Left lung (tissue), 4 donors: ENCODE measurements at regions not wholly inside any gene's neighbourhood (a gene's known extent, or its start where the extent isn't known, plus 50 kb on each side); places are given as distances from the start of the nearest gene placed in this dataset.

ENCODE experiments used
- ATAC-seq: fragments of 200-7000 bp; cut with Tn5 transposase; one replicate; pipeline ENCODE4 v1.9.1; 2020; ENCODE audit warnings: moderate library complexity
- DNase-seq, 4 donors: peaks; one replicate each; pipeline ENCODE4 v3.0.0-alpha.2; 2013 to 2020
- H3K27ac ChIP-seq, 2 donors: fragments of 200-600 bp; sonication (generic) in 1 of 2; one replicate each; pipeline versions ENCODE4 v1.5.0 to v1.8.0; 2020 to 2021
- H3K27me3 ChIP-seq, 2 donors: fragments of 200-600 bp; sonication (generic) in 1 of 2; one replicate each; pipeline versions ENCODE4 v1.5.0 to v1.8.0; 2020 to 2021
- H3K36me3 ChIP-seq, 2 donors: fragments of 200-600 bp; sonication (generic) in 1 of 2; one replicate each; pipeline versions ENCODE4 v1.5.0 to v1.8.0; 2020 to 2021
- H3K4me1 ChIP-seq, 2 donors: fragments of 200-600 bp; one replicate each; pipeline ENCODE4 v1.8.0; 2021
- H3K4me3 ChIP-seq, 2 donors: fragments of 200-600 bp; sonication (generic) in 1 of 2; one replicate each; pipeline versions ENCODE4 v1.5.0 to v1.8.0; 2020 to 2021; ENCODE audit warnings: mild to moderate bottlenecking in 1 of 2
- H3K9me3 ChIP-seq, 2 donors: fragments of 200-600 bp; sonication (generic) in 1 of 2; one replicate each; pipeline versions ENCODE4 v1.5.0 to v1.8.0; 2020 to 2021
- intact Hi-C, 2 donors: fragments of 100-400 bp; cut with DNase I; formaldehyde crosslinking; loops; one replicate each; pipeline versions ENCODE4 v1.11.2 to v1.14.2; 2022
- TF ChIP-seq, protein P1 (sequence below), 2 donors: fragments of 200-600 bp; sonication (generic) in 1 of 2; IDR thresholded peaks; one replicate each; pipeline versions ENCODE4 v1.5.0 to v1.8.0; 2021; ENCODE audit warnings: antibody characterized with exemption in 2 of 2
- donor health status: DM: no; HTN: yes; CAD: no.
- donor health status: DM: no; HTN: no; CAD: no.

DNA sequence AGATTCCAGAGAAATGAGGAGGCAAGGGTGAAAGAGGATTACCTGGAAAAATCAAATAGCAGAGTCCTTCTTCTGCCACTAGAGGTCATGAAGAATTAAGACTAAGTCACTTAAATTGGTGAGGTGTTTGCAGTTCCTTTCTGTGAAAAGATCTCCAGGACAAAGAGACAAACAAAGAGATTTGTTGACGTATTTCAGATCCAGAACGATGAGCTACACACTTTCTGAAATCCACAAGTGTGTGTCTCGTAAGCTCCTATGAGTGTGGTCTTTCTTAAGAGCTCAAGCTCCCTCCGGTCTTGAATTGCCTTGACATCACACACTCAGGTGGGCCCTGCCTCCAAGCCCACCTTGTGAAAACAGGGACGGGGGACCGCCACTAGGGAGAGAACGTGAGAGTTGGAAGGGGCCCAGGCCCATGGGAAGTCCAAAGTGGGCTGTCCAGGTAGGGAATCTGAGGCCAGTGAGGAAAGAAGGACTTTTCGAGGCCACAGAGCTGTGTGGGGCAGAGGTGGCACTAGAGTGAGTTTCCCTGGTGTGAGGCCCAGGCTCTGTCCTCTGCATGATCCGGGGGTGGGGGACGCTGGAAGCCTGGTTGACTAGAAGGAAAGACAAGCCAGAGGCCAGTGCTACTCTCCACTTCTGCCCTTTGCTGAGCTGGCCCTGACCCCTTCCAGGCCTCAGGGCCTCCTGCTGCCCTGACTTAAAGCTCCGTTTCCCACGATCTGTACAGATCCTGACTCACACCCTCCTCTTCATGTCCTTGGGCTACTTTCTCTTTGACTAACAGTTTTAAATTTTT, 168.1 kb upstream of the NCK2 start:
- Histone ChIP-seq H3K4me3 (no peak overlapping the region), H3K27me3 (no peaks in the 10 kb centered on the region), H3K4me1 (no peaks in the 10 kb centered on the region), H3K36me3 (no peaks in the 10 kb centered on the region), H3K9me3 (no peaks in the 10 kb centered on the region), H3K27ac (no peak overlapping the region)
- intact Hi-C loops = loop anchor here in 1 of 2 donors (10.0 kb wide), 1 partner anchor 508 kb away; no protein-coding TSS in a partner anchor
- ATAC-seq = peak; percentile 68
- TF ChIP-seq, protein P1, sequence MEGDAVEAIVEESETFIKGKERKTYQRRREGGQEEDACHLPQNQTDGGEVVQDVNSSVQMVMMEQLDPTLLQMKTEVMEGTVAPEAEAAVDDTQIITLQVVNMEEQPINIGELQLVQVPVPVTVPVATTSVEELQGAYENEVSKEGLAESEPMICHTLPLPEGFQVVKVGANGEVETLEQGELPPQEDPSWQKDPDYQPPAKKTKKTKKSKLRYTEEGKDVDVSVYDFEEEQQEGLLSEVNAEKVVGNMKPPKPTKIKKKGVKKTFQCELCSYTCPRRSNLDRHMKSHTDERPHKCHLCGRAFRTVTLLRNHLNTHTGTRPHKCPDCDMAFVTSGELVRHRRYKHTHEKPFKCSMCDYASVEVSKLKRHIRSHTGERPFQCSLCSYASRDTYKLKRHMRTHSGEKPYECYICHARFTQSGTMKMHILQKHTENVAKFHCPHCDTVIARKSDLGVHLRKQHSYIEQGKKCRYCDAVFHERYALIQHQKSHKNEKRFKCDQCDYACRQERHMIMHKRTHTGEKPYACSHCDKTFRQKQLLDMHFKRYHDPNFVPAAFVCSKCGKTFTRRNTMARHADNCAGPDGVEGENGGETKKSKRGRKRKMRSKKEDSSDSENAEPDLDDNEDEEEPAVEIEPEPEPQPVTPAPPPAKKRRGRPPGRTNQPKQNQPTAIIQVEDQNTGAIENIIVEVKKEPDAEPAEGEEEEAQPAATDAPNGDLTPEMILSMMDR (IDR thresholded peaks at IDR 0.05) = peak; percentile 19 to 42
- peak in 2 of 4 donors; percentile 22 to 43 for DNase-seq

DNA sequence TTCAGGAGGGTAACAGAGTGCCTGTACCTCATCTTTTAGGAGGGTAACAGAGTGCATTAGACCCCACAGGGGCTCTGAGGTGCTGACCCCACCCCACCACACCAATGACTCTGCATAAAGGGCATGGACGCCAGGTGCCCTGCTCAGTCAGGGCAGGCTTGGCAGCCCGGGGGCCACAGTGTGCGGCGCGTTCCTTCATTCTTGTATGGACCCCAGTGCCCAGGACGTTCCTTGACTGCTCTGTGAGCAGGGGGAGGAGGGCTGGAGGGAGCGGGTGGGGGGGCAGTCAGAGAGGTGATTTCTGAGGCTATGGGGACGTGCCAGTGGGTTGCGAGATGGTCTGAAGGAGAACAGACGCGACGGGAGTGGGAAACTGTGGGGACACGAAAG, 168.7 kb upstream of the NCK2 start:
- DNase-seq = no peak
- H3K9me3 ChIP-seq = no peaks in the 10 kb centered on the region
- H3K4me1 ChIP-seq = no peaks in the 10 kb centered on the region
- TF ChIP-seq, protein P1 (IDR thresholded peaks at IDR 0.05) = no peak
- no peak for ATAC-seq
- intact Hi-C loops = loop anchor here in 1 of 2 donors (10.0 kb wide), 1 partner anchor 509 kb away; no protein-coding TSS in a partner anchor
- no peaks in the 10 kb centered on the region for H3K27me3 ChIP-seq
- no peak overlapping the region for H3K4me3 ChIP-seq
- H3K36me3 ChIP-seq = no peaks in the 10 kb centered on the region
- no peak overlapping the region for H3K27ac ChIP-seq

DNA sequence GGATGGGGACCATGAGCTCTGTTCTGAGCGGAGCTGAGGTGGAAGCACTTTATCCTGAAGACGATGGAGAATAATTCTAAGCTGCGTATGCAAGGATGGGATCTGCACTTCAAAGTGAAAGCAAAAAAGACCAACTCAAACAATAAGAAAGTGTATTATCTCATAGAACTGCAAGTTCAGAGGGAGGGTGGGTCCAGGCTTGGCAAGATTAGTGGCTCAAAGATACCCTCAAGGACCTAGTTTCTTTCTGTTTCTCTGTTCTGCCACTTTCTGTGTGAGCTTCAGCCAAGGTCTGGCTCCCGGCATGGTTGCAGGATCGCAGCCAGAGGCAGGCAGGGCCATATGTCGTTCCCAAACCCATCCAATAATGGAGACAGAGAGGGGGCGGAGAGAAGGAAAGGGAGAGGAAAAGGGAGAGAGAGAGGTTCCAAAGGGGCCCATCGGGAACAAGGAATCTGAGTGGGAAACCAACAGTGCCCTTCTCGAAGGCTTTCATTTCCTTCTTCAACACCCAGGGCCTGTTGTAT, 169.2 kb upstream of the NCK2 start:
- intact Hi-C loops = loop anchor here in 1 of 2 donors (10.0 kb wide), 1 partner anchor 509 kb away; no protein-coding TSS in a partner anchor
- DNase-seq (no peak), ATAC-seq (no peak)
- no peaks in the 10 kb centered on the region for H3K27me3 ChIP-seq
- H3K4me1 ChIP-seq = no peaks in the 10 kb centered on the region
- no peak overlapping the region for H3K27ac ChIP-seq
- H3K4me3 ChIP-seq = no peak overlapping the region
- TF ChIP-seq, protein P1 (IDR thresholded peaks at IDR 0.05) = no peak
- no peaks in the 10 kb centered on the region for H3K9me3 ChIP-seq
- no peaks in the 10 kb centered on the region for H3K36me3 ChIP-seq

DNA sequence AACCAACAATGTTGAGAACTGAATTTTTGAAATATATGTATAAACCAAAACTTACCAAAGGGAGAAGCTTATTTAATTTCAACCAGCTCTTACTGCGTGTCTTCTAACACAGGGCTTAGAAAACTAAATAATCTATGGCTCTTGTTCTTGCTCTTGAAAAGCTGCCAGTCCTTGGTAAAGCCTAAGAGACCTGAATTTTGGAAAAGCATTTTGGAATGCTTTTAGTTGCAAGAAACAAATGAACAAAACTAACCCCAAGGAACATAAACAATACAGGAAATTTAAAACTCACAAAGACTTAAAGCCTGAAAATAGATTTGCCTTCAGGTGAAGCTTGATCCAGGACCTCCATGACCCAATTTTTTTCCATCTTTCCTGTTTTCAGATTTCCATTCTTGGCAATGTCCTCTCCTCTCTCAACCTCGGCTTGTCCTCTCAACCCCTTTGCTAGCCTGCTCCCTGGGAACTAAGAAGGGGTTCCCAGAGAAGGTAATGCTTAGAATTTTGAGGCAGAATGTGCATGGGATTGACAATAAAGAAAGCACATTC, 169.8 kb upstream of the NCK2 start:
- intact Hi-C loops = loop anchor here in 1 of 2 donors (10.0 kb wide), 1 partner anchor 510 kb away; no protein-coding TSS in a partner anchor
- ATAC-seq = no peak
- TF ChIP-seq, protein P1 (IDR thresholded peaks at IDR 0.05) = no peak

More for the DNA sequence above, 169.8 kb upstream of the NCK2 start:
- H3K27me3 ChIP-seq = no peaks in the 10 kb centered on the region
- no peaks in the 10 kb centered on the region for H3K9me3 ChIP-seq
- no peak overlapping the region for H3K4me3 ChIP-seq
- no peaks in the 10 kb centered on the region for H3K36me3 ChIP-seq
- no peak for DNase-seq
- H3K27ac ChIP-seq = no peak overlapping the region
- H3K4me1 ChIP-seq = no peaks in the 10 kb centered on the region
